Hematopoietic multipotent progenitor cell treated with erythropoietin and hydrocortisone succinate and interleukin-3 and kit ligand, for 15 days (in vitro differentiated cells): ENCODE measurements at regions not wholly inside any gene's neighbourhood (a gene's known extent, or its start where the extent isn't known, plus 50 kb on each side); places are given as distances from the start of the nearest gene placed in this dataset.
A peak's percentile ranks its signal among the peaks of the same experiment; 100 is the strongest.
"Not testable (repeated sequence)": the region's sequence is repeated elsewhere in the genome, so short reads cannot be mapped to it uniquely, and the experiment has no call there.

Source experiments
- DNase-seq: peaks from one replicate; pipeline ENCODE4 v3.0.0-alpha.2; 2015; ENCODE audit warnings: low spot score

GRCh38 chr2:111287646-111288568, 167.2 kb downstream of the BCL2L11 start:
- not testable (repeated sequence) for DNase-seq

GRCh38 chr2:111290370-111290769, 169.7 kb downstream of the BCL2L11 start:
- DNase-seq: not testable (repeated sequence)

GRCh38 chr2:111291566-111291965, 170.9 kb downstream of the BCL2L11 start:
- not testable (repeated sequence) for DNase-seq

GRCh38 chr2:111292232-111292968, 171.7 kb downstream of the BCL2L11 start:
- not testable (repeated sequence) for DNase-seq

- not testable (repeated sequence) for DNase-seq
Observed at GRCh38 chr2:111294699-111295098, 174.0 kb downstream of the BCL2L11 start.

GRCh38 chr2:111296122-111296804, 175.5 kb downstream of the BCL2L11 start:
- DNase-seq: not testable (repeated sequence)

- not testable (repeated sequence) for DNase-seq
Observed at GRCh38 chr2:111297128-111297527, 176.4 kb downstream of the BCL2L11 start.

GRCh38 chr2:111298927-111299326, 178.2 kb downstream of the BCL2L11 start:
- DNase-seq: not testable (repeated sequence)

GRCh38 chr2:111299635-111300034, 178.9 kb downstream of the BCL2L11 start:
- not testable (repeated sequence) for DNase-seq

GRCh38 chr2:111301677-111302076, 181.0 kb downstream of the BCL2L11 start:
- not testable (repeated sequence) for DNase-seq

- peak; percentile 15 for DNase-seq
Observed at GRCh38 chr2:111302397-111303218, 181.9 kb downstream of the BCL2L11 start.

GRCh38 chr2:111307302-111307701, 186.6 kb downstream of the BCL2L11 start:
- DNase-seq: not testable (repeated sequence)

- not testable (repeated sequence) for DNase-seq
Observed at GRCh38 chr2:111309231-111310075, 188.7 kb downstream of the BCL2L11 start.

- not testable (repeated sequence) for DNase-seq
Observed at GRCh38 chr2:111310395-111310794, 189.7 kb downstream of the BCL2L11 start.

- DNase-seq: not testable (repeated sequence)
Observed at GRCh38 chr2:111311568-111311967, 190.9 kb downstream of the BCL2L11 start.

- not testable (repeated sequence) for DNase-seq
Observed at GRCh38 chr2:111312897-111313607, 192.3 kb downstream of the BCL2L11 start.

GRCh38 chr2:111313711-111314110, 193.0 kb downstream of the BCL2L11 start:
- not testable (repeated sequence) for DNase-seq

- not testable (repeated sequence) for DNase-seq
Observed at GRCh38 chr2:111315188-111315917, 194.6 kb downstream of the BCL2L11 start.

GRCh38 chr2:111316221-111316741, 195.6 kb downstream of the BCL2L11 start:
- not testable (repeated sequence) for DNase-seq
